ENCODE measurements at regions not wholly inside any gene's neighbourhood (a gene's known extent, or its start where the extent isn't known, plus 50 kb on each side); places are given as distances from the start of the nearest gene placed in this dataset.

- Histone ChIP-seq H3K9me3 (ENCODE audit: low read depth, low read length) (no peaks in the 10 kb centered on the region), H3K36me3 (ENCODE audit: insufficient read depth, low read length) (no peaks in the 10 kb centered on the region), H3K9ac (ENCODE audit: insufficient read length) (no peak overlapping the region), H3K4me3 (no peak overlapping the region), H3K27ac (no peak overlapping the region)
- no peak for TF ChIP-seq POLR2AphosphoS5 (IDR thresholded peaks at IDR 0.05; ENCODE audit: borderline replicate concordance, low read depth, low read length)
- no peak for TF ChIP-seq EZH2 (IDR thresholded peaks at IDR 0.05)
- no peak for TF ChIP-seq FOXP2 (optimal IDR thresholded peaks at IDR 0.05; ENCODE audit: control extremely low read depth, extremely low read length, insufficient read depth)
- DNase-seq (ENCODE audit: low read depth, low spot score) = peak; percentile 10
Observed at GRCh38 chr3:159322322-159322939, 520.6 kb downstream of the MFSD1 start.

GRCh38 chr3:159323848-159324247 lies 522.0 kb downstream of the MFSD1 start:
- Histone ChIP-seq H3K9ac (ENCODE audit: insufficient read length) (no peak overlapping the region), H3K4me3 (no peak overlapping the region), H3K36me3 (ENCODE audit: insufficient read depth, low read length) (no peaks in the 10 kb centered on the region), H3K9me3 (ENCODE audit: low read depth, low read length) (no peaks in the 10 kb centered on the region), H3K27ac (no peak overlapping the region)
- DNase-seq (ENCODE audit: low read depth, low spot score) = no peak
- TF ChIP-seq FOXP2 (optimal IDR thresholded peaks at IDR 0.05; ENCODE audit: control extremely low read depth, extremely low read length, insufficient read depth) = no peak
- no peak for TF ChIP-seq EZH2 (IDR thresholded peaks at IDR 0.05)
- TF ChIP-seq POLR2AphosphoS5 (IDR thresholded peaks at IDR 0.05; ENCODE audit: borderline replicate concordance, low read depth, low read length) = no peak

GRCh38 chr3:159326998-159327397 lies 525.1 kb downstream of the MFSD1 start:
- no peak for TF ChIP-seq EZH2 (IDR thresholded peaks at IDR 0.05)
- TF ChIP-seq POLR2AphosphoS5 (IDR thresholded peaks at IDR 0.05; ENCODE audit: borderline replicate concordance, low read depth, low read length) = no peak
- TF ChIP-seq FOXP2 (optimal IDR thresholded peaks at IDR 0.05; ENCODE audit: control extremely low read depth, extremely low read length, insufficient read depth) = no peak
- no peaks in the 10 kb centered on the region for H3K36me3 ChIP-seq (ENCODE audit: insufficient read depth, low read length)
- H3K27ac ChIP-seq = no peak overlapping the region
- H3K4me3 ChIP-seq = no peak overlapping the region
- no peaks in the 10 kb centered on the region for H3K9me3 ChIP-seq (ENCODE audit: low read depth, low read length)
- no peak overlapping the region for H3K9ac ChIP-seq (ENCODE audit: insufficient read length)
- DNase-seq (ENCODE audit: low read depth, low spot score) = no peak

- Histone ChIP-seq H3K9me3 (ENCODE audit: low read depth, low read length) (no peaks in the 10 kb centered on the region), H3K9ac (ENCODE audit: insufficient read length) (no peak overlapping the region), H3K4me3 (no peak overlapping the region), H3K27ac (no peak overlapping the region), H3K36me3 (ENCODE audit: insufficient read depth, low read length) (no peaks in the 10 kb centered on the region)
- DNase-seq (ENCODE audit: low read depth, low spot score) = no peak
- TF ChIP-seq FOXP2 (optimal IDR thresholded peaks at IDR 0.05; ENCODE audit: control extremely low read depth, extremely low read length, insufficient read depth) = no peak
- no peak for TF ChIP-seq POLR2AphosphoS5 (IDR thresholded peaks at IDR 0.05; ENCODE audit: borderline replicate concordance, low read depth, low read length)
- no peak for TF ChIP-seq EZH2 (IDR thresholded peaks at IDR 0.05)
Observed at GRCh38 chr3:159332535-159333099, 530.8 kb downstream of the MFSD1 start.

GRCh38 chr3:159339131-159339530 lies 537.3 kb downstream of the MFSD1 start:
- Histone ChIP-seq H3K36me3 (ENCODE audit: insufficient read depth, low read length) (no peaks in the 10 kb centered on the region), H3K27ac (no peak overlapping the region), H3K4me3 (no peak overlapping the region), H3K9me3 (ENCODE audit: low read depth, low read length) (no peaks in the 10 kb centered on the region), H3K9ac (ENCODE audit: insufficient read length) (no peak overlapping the region)
- TF ChIP-seq EZH2 (IDR thresholded peaks at IDR 0.05) (no peak), FOXP2 (optimal IDR thresholded peaks at IDR 0.05; ENCODE audit: control extremely low read depth, extremely low read length, insufficient read depth) (no peak), POLR2AphosphoS5 (IDR thresholded peaks at IDR 0.05; ENCODE audit: borderline replicate concordance, low read depth, low read length) (no peak)
- DNase-seq (ENCODE audit: low read depth, low spot score) = no peak

- Histone ChIP-seq H3K9ac (ENCODE audit: insufficient read length) (no peak overlapping the region), H3K4me3 (no peak overlapping the region), H3K36me3 (ENCODE audit: insufficient read depth, low read length) (no peaks in the 10 kb centered on the region), H3K27ac (no peak overlapping the region), H3K9me3 (ENCODE audit: low read depth, low read length) (no peaks in the 10 kb centered on the region)
- no peak for DNase-seq (ENCODE audit: low read depth, low spot score)
- TF ChIP-seq FOXP2 (optimal IDR thresholded peaks at IDR 0.05; ENCODE audit: control extremely low read depth, extremely low read length, insufficient read depth) = no peak
- TF ChIP-seq EZH2 (IDR thresholded peaks at IDR 0.05) = no peak
- TF ChIP-seq POLR2AphosphoS5 (IDR thresholded peaks at IDR 0.05; ENCODE audit: borderline replicate concordance, low read depth, low read length) = no peak
Observed at GRCh38 chr3:159340877-159341500, 539.1 kb downstream of the MFSD1 start.

GRCh38 chr3:159346271-159346903 lies 544.5 kb downstream of the MFSD1 start:
- H3K9ac ChIP-seq (ENCODE audit: insufficient read length) = no peak overlapping the region
- no peak overlapping the region for H3K27ac ChIP-seq
- no peaks in the 10 kb centered on the region for H3K36me3 ChIP-seq (ENCODE audit: insufficient read depth, low read length)
- TF ChIP-seq FOXP2 (optimal IDR thresholded peaks at IDR 0.05; ENCODE audit: control extremely low read depth, extremely low read length, insufficient read depth) (no peak), EZH2 (IDR thresholded peaks at IDR 0.05) (no peak), POLR2AphosphoS5 (IDR thresholded peaks at IDR 0.05; ENCODE audit: borderline replicate concordance, low read depth, low read length) (no peak)
- no peak overlapping the region for H3K4me3 ChIP-seq
- no peak for DNase-seq (ENCODE audit: low read depth, low spot score)
- no peaks in the 10 kb centered on the region for H3K9me3 ChIP-seq (ENCODE audit: low read depth, low read length)

GRCh38 chr3:159348431-159348830 lies 546.6 kb downstream of the MFSD1 start:
- H3K9me3 ChIP-seq (ENCODE audit: low read depth, low read length) = no peaks in the 10 kb centered on the region
- no peak overlapping the region for H3K9ac ChIP-seq (ENCODE audit: insufficient read length)
- H3K36me3 ChIP-seq (ENCODE audit: insufficient read depth, low read length) = no peaks in the 10 kb centered on the region
- TF ChIP-seq EZH2 (IDR thresholded peaks at IDR 0.05) (no peak), FOXP2 (optimal IDR thresholded peaks at IDR 0.05; ENCODE audit: control extremely low read depth, extremely low read length, insufficient read depth) (no peak), POLR2AphosphoS5 (IDR thresholded peaks at IDR 0.05; ENCODE audit: borderline replicate concordance, low read depth, low read length) (no peak)
- H3K4me3 ChIP-seq = no peak overlapping the region
- no peak for DNase-seq (ENCODE audit: low read depth, low spot score)
- H3K27ac ChIP-seq = no peak overlapping the region

Measured in SK-N-MC (cell line).